ENCODE measurements at regions not wholly inside any gene's neighbourhood (a gene's known extent, or its start where the extent isn't known, plus 50 kb on each side); places are given as distances from the start of the nearest gene placed in this dataset.
"Not testable (repeated sequence)": the region's sequence is repeated elsewhere in the genome, so short reads cannot be mapped to it uniquely, and the experiment has no call there.

DNA sequence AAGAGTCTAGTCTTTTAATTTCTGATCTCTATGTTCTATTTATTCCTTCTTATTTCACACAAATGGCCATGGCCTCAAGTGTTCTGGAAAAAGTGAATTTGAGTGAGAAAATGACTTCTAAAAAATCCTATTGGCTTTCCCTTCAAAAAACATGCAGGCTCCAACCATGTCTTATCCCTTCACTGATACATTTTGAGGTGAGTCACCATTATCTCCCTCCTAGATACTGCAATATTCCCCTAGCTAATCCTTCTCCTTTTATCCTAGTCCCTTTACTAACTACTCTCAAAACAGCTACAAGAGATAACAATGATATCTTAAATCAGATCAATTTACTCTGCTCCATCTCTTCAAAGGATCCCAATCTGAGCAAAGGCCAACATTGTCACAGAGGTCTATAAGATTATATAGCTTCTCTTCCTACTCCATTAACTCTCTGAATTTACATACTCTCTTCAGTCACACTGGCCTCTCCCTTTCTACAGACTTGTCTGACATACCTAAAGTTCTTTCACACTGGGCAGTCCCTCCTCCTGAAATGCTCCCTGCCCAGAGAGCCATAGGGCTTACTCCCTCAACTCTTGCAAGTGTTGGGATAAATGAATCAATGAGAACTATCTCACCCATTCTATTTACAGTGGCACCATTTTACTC is 129.2 kb downstream of the TENT5A start:
- Histone ChIP-seq H3K36me3 (ENCODE audit: control insufficient read depth in 1 of 2, insufficient read depth in 2 of 2, low read length in 2 of 2) (no peaks in the 10 kb centered on the region), H3K9me3 (ENCODE audit: control insufficient read depth in 1 of 2, low read length in 2 of 2) (no peaks in the 10 kb centered on the region), H3K27ac (ENCODE audit: low read length) (no peak overlapping the region), H3K4me3 (ENCODE audit: low read depth in 1 of 2, low read length in 2 of 2) (no peak overlapping the region), H3K4me1 (ENCODE audit: control insufficient read depth in 1 of 2, insufficient read depth in 2 of 2, low read length in 2 of 2) (no peaks in the 10 kb centered on the region), H3K27me3 (ENCODE audit: low read depth, low read length) (no peaks in the 10 kb centered on the region)

DNA sequence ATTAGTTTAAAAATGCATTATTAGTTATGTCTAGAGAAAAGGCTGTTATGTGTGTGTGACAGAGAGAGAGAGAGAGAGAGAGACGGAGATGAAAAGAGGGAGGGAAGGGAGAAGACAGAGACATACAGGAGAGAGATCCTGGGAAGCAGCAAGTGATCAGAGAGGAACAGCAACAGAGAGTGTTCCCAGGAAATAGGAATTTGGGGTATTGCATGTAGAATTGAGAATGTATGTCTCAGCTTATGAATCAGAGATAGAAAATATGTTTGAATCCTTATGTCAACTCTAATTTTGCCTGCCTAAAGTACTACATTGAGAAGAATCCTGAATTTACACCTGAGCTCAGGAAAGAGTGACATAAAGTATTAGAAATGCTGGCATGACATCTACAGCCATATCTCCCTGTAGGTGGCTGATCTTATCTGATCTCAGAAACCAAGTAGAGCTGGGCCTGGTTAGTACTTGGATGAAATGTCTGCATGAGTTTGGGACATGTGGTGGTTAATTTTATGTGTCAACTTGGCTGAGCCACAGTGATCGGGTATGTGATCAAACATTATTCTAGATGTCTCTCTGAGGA is 130.6 kb downstream of the TENT5A start:
- Histone ChIP-seq H3K4me3 (ENCODE audit: low read depth in 1 of 2, low read length in 2 of 2) (no peak overlapping the region), H3K27ac (ENCODE audit: low read length) (no peak overlapping the region), H3K36me3 (ENCODE audit: control insufficient read depth in 1 of 2, insufficient read depth in 2 of 2, low read length in 2 of 2) (no peaks in the 10 kb centered on the region), H3K27me3 (ENCODE audit: low read depth, low read length) (no peaks in the 10 kb centered on the region), H3K9me3 (ENCODE audit: control insufficient read depth in 1 of 2, low read length in 2 of 2) (no peaks in the 10 kb centered on the region), H3K4me1 (ENCODE audit: control insufficient read depth in 1 of 2, insufficient read depth in 2 of 2, low read length in 2 of 2) (no peaks in the 10 kb centered on the region)

DNA sequence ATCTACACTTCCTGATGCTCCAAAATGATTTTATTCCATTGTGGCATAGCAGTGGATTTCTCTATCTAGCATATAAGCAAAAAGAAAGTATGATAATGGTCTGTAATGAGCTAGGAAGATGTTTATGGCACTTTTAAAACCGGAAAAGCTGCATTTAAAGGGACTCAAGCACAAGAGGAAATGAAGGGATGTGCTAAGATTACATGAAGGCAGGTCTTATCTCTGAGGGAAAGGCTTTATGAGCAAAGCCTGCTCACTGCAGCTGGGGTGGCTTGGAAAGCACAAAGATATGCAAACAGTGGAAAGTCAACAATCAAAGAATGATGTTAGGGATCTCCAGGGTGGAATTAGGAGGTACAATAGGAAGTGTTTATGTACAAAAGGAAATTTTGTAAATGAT is 138.2 kb downstream of the TENT5A start:
- Histone ChIP-seq H3K27ac (ENCODE audit: low read length) (no peak overlapping the region), H3K36me3 (ENCODE audit: control insufficient read depth in 1 of 2, insufficient read depth in 2 of 2, low read length in 2 of 2) (no peaks in the 10 kb centered on the region), H3K27me3 (ENCODE audit: low read depth, low read length) (no peaks in the 10 kb centered on the region), H3K9me3 (ENCODE audit: control insufficient read depth in 1 of 2, low read length in 2 of 2) (no peaks in the 10 kb centered on the region), H3K4me1 (ENCODE audit: control insufficient read depth in 1 of 2, insufficient read depth in 2 of 2, low read length in 2 of 2) (peaks cover 0 to 4% of the 10 kb centered on the region in 2 donors), H3K4me3 (ENCODE audit: low read depth in 1 of 2, low read length in 2 of 2) (no peak overlapping the region)

DNA sequence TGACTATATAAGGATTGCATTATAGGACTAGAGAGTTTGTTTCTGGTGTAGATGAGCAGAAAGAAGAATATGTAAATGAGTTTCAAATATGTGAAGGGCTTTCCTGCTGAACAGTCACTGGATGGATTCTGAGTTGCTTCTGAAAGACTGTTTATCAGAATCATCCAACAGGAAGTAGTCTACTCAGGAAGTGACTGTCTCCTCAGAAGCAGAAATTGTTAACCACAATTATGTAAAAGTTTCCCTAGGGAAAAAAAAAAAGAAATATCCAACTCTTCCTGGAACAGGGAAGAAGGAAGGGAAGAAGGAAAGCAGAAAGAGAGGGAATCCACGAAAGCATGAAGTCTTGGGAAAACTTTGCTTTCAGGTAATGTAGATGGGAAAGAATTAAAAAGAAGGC is 138.9 kb downstream of the TENT5A start:
- H3K4me3 ChIP-seq (ENCODE audit: low read depth in 1 of 2, low read length in 2 of 2), result no peak overlapping the region
- peaks cover 0 to 4% of the 10 kb centered on the region in 2 donors for H3K4me1 ChIP-seq (ENCODE audit: control insufficient read depth in 1 of 2, insufficient read depth in 2 of 2, low read length in 2 of 2)
- H3K9me3 ChIP-seq (ENCODE audit: control insufficient read depth in 1 of 2, low read length in 2 of 2), result no peaks in the 10 kb centered on the region
- H3K36me3 ChIP-seq (ENCODE audit: control insufficient read depth in 1 of 2, insufficient read depth in 2 of 2, low read length in 2 of 2), result no peaks in the 10 kb centered on the region
- H3K27ac ChIP-seq (ENCODE audit: low read length), result no peak overlapping the region
- H3K27me3 ChIP-seq (ENCODE audit: low read depth, low read length), result no peaks in the 10 kb centered on the region

DNA sequence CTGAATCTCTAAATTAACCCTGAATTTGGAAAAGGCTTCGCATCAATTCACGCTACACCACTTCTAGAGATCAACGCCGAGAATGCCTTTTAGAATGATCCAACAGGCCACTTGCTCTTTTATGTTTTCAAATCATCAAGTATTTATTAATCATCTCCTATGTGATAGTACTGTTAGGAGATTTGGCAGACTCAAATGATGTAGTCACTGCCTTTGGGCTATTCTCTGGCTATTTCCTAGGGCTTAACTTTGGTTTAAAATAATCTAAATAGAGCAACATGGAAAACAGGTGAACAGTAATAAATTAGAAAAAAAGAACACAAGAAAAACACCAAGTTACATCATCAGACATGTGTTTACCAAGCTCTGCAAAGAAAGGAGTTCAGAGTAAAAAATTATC is 140.3 kb downstream of the TENT5A start:
- H3K4me1 ChIP-seq (ENCODE audit: control insufficient read depth in 1 of 2, insufficient read depth in 2 of 2, low read length in 2 of 2), result peaks cover 0 to 4% of the 10 kb centered on the region in 2 donors

DNA sequence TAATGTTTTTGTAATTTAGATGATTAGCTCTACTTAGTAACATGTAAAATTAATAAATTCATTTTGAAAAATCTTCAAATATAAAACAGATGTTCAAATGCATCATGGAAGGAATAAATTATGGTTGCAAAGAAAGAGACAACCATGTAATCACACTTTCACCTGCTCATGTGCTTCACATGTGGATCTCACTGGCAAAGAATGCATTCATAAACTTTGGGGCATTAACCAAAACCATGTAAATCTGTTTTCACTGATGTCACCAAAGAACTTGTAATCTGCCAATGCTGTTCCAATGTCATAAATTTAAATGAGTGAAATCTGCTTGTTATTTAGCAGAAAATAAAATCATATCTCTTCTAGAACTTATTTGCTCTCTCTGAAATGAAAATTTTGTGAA is 142.7 kb downstream of the TENT5A start:
- Histone ChIP-seq H3K9me3 (ENCODE audit: control insufficient read depth in 1 of 2, low read length in 2 of 2) (no peaks in the 10 kb centered on the region), H3K4me3 (ENCODE audit: low read depth in 1 of 2, low read length in 2 of 2) (no peak overlapping the region), H3K4me1 (ENCODE audit: control insufficient read depth in 1 of 2, insufficient read depth in 2 of 2, low read length in 2 of 2) (peaks cover 0 to 4% of the 10 kb centered on the region in 2 donors), H3K27ac (ENCODE audit: low read length) (no peak overlapping the region), H3K36me3 (ENCODE audit: control insufficient read depth in 1 of 2, insufficient read depth in 2 of 2, low read length in 2 of 2) (no peaks in the 10 kb centered on the region), H3K27me3 (ENCODE audit: low read depth, low read length) (no peaks in the 10 kb centered on the region)

More for the DNA sequence above, 140.3 kb downstream of the TENT5A start:
- no peaks in the 10 kb centered on the region for H3K9me3 ChIP-seq (ENCODE audit: control insufficient read depth in 1 of 2, low read length in 2 of 2)
- H3K36me3 ChIP-seq (ENCODE audit: control insufficient read depth in 1 of 2, insufficient read depth in 2 of 2, low read length in 2 of 2), result no peaks in the 10 kb centered on the region
- no peak overlapping the region for H3K4me3 ChIP-seq (ENCODE audit: low read depth in 1 of 2, low read length in 2 of 2)
- no peak overlapping the region for H3K27ac ChIP-seq (ENCODE audit: low read length)
- H3K27me3 ChIP-seq (ENCODE audit: low read depth, low read length), result no peaks in the 10 kb centered on the region

DNA sequence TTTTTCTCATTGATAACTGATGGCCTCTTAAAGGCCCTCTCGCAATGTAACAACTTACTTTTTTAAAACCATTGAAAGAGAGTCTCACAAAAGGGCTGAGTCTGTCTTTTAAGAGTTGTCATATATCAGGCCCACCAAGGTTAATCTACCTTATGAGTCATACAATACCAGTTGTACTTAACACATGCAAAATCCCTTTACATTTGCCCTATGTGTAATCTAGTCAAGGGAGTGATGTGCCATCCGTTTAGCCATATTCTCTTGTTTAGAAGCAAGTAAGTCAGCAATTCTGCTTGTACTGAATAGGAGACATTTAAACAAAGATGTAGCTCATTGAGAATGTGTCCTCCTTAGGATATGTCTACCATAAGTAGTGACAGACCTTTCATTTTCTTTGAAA is 143.7 kb downstream of the TENT5A start:
- Histone ChIP-seq H3K27me3 (ENCODE audit: low read depth, low read length) (no peaks in the 10 kb centered on the region), H3K4me1 (ENCODE audit: control insufficient read depth in 1 of 2, insufficient read depth in 2 of 2, low read length in 2 of 2) (no peaks in the 10 kb centered on the region), H3K9me3 (ENCODE audit: control insufficient read depth in 1 of 2, low read length in 2 of 2) (no peaks in the 10 kb centered on the region), H3K4me3 (ENCODE audit: low read depth in 1 of 2, low read length in 2 of 2) (no peak overlapping the region), H3K27ac (ENCODE audit: low read length) (no peak overlapping the region), H3K36me3 (ENCODE audit: control insufficient read depth in 1 of 2, insufficient read depth in 2 of 2, low read length in 2 of 2) (no peaks in the 10 kb centered on the region)

DNA sequence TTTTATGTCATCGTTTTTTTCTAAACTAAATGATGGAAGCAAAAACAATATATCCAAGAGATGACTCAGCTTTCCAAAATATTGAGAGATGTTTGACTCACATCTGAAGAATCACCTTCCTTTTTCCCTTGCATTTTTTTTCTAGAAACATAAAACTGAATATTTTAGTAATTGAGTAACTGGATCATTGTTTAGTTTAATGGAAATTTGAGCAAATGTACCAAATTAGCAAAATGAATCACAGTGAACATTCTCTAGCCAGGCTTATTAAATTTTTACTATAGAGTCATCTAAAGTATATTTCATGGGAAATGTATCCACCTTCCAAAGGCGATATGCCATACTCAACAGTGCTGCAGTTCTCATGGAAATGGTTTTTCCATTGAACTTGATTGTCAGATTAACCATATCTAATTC is 145.5 kb downstream of the TENT5A start:
- H3K36me3 ChIP-seq (ENCODE audit: control insufficient read depth in 1 of 2, insufficient read depth in 2 of 2, low read length in 2 of 2), result no peaks in the 10 kb centered on the region
- no peaks in the 10 kb centered on the region for H3K4me1 ChIP-seq (ENCODE audit: control insufficient read depth in 1 of 2, insufficient read depth in 2 of 2, low read length in 2 of 2)
- H3K4me3 ChIP-seq (ENCODE audit: low read depth in 1 of 2, low read length in 2 of 2), result no peak overlapping the region
- no peaks in the 10 kb centered on the region for H3K9me3 ChIP-seq (ENCODE audit: control insufficient read depth in 1 of 2, low read length in 2 of 2)
- no peak overlapping the region for H3K27ac ChIP-seq (ENCODE audit: low read length)
- H3K27me3 ChIP-seq (ENCODE audit: low read depth, low read length), result no peaks in the 10 kb centered on the region

DNA sequence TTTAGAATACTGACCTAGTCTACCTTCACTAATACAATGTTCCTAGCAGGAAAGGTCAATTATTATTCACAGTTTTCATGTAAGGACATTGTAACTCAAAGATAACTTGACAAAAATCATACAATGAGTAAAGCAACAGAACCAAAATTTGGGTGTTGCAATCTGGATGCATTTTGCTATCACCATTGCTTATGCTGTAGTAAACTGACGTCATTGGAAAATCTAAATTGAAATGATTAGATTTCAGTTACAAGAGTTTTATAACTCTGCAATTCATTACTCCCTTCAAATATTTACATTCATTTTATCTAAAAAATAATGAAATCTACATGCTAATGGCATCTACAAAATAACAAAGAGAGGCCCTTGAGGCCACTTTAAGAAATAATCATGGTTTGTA is 147.0 kb downstream of the TENT5A start:
- no peaks in the 10 kb centered on the region for H3K27me3 ChIP-seq (ENCODE audit: low read depth, low read length)
- no peak overlapping the region for H3K27ac ChIP-seq (ENCODE audit: low read length)
- H3K4me3 ChIP-seq (ENCODE audit: low read depth in 1 of 2, low read length in 2 of 2), result no peak overlapping the region
- no peaks in the 10 kb centered on the region for H3K4me1 ChIP-seq (ENCODE audit: control insufficient read depth in 1 of 2, insufficient read depth in 2 of 2, low read length in 2 of 2)
- H3K9me3 ChIP-seq (ENCODE audit: control insufficient read depth in 1 of 2, low read length in 2 of 2), result no peaks in the 10 kb centered on the region
- no peaks in the 10 kb centered on the region for H3K36me3 ChIP-seq (ENCODE audit: control insufficient read depth in 1 of 2, insufficient read depth in 2 of 2, low read length in 2 of 2)

DNA sequence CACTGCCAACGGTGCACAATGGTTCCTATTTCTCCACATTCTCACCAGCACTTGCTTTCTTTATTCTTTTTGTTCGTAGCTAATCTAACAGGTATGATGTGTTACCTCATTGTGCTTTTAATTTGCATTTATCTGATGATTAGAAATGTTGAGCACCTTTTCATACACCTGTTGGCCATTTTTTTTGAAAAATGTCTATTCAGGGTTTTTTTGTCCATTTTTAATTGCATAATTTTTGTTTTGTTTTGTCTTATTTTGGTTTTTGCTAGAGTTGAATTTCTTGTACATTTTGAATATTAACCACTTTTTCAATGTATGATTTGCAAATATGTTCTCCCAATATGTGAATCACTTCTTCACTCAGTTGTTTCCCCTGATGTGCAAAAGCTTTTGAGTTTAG is 150.6 kb downstream of the TENT5A start:
- H3K27me3 ChIP-seq (ENCODE audit: low read depth, low read length), result no peaks in the 10 kb centered on the region
- no peaks in the 10 kb centered on the region for H3K4me1 ChIP-seq (ENCODE audit: control insufficient read depth in 1 of 2, insufficient read depth in 2 of 2, low read length in 2 of 2)
- H3K36me3 ChIP-seq (ENCODE audit: control insufficient read depth in 1 of 2, insufficient read depth in 2 of 2, low read length in 2 of 2), result no peaks in the 10 kb centered on the region
- H3K9me3 ChIP-seq (ENCODE audit: control insufficient read depth in 1 of 2, low read length in 2 of 2), result no peaks in the 10 kb centered on the region
- H3K4me3 ChIP-seq (ENCODE audit: low read depth in 1 of 2, low read length in 2 of 2), result no peak overlapping the region
- no peak overlapping the region for H3K27ac ChIP-seq (ENCODE audit: low read length)

DNA sequence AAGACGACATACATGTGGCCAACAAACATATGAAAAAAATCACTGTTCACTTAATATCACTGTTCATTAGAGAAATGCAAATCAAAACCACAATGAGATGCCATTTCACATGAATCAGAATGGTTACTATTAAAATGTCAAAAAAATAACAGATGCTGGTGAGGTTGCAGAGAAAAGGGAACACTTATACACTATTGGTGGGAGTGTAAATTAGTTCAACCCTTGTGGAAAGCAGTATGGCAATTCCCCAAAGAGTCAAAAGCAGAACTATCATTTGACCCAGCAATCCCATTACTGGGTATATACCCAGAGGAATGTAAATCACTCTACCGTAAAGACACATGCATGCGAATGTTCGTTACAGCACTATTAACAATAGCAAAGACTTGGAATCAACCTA is 152.0 kb downstream of the TENT5A start:
- H3K27me3 ChIP-seq (ENCODE audit: low read depth, low read length); H3K9me3 ChIP-seq (ENCODE audit: control insufficient read depth in 1 of 2, low read length in 2 of 2); H3K4me1 ChIP-seq (ENCODE audit: control insufficient read depth in 1 of 2, insufficient read depth in 2 of 2, low read length in 2 of 2); H3K4me3 ChIP-seq (ENCODE audit: low read depth in 1 of 2, low read length in 2 of 2); H3K36me3 ChIP-seq (ENCODE audit: control insufficient read depth in 1 of 2, insufficient read depth in 2 of 2, low read length in 2 of 2); H3K27ac ChIP-seq (ENCODE audit: low read length): not testable (repeated sequence)

DNA sequence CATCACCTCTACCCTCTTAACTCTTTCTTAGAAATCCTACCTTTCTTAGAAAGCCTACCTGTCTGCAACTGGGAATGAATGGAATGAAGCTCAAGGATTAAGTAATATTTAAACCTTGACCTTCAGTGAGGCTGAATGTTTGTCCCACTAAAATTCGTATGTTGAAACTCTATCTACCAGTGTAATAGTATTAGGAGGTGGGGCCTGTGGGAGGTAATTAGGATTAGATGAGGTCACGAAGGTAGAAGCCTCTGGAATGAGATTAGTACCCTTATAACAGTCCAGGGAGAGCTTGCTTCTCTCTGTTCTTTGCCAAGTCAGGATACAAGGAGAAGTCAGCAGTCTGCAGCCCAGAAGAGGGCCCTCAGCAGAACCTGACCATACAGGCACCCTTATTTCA is 158.0 kb downstream of the TENT5A start:
- Histone ChIP-seq H3K4me3 (ENCODE audit: low read depth in 1 of 2, low read length in 2 of 2) (no peak overlapping the region), H3K27me3 (ENCODE audit: low read depth, low read length) (no peaks in the 10 kb centered on the region), H3K9me3 (ENCODE audit: control insufficient read depth in 1 of 2, low read length in 2 of 2) (no peaks in the 10 kb centered on the region), H3K27ac (ENCODE audit: low read length) (no peak overlapping the region), H3K4me1 (ENCODE audit: control insufficient read depth in 1 of 2, insufficient read depth in 2 of 2, low read length in 2 of 2) (no peaks in the 10 kb centered on the region), H3K36me3 (ENCODE audit: control insufficient read depth in 1 of 2, insufficient read depth in 2 of 2, low read length in 2 of 2) (no peaks in the 10 kb centered on the region)

All from muscle layer of duodenum (tissue), 2 donors.